Raji (cell line): ENCODE measurements at regions not wholly inside any gene's neighbourhood (a gene's known extent, or its start where the extent isn't known, plus 50 kb on each side); places are given as distances from the start of the nearest gene placed in this dataset.

Experiments
- POLR2A ChIP-seq: IDR thresholded peaks from 2 replicates; pipeline ENCODE4 v1.6.1; 2011; ENCODE audit warnings: low read depth, low read length, control low read depth; ENCODE audit not compliant: insufficient read depth

DNA sequence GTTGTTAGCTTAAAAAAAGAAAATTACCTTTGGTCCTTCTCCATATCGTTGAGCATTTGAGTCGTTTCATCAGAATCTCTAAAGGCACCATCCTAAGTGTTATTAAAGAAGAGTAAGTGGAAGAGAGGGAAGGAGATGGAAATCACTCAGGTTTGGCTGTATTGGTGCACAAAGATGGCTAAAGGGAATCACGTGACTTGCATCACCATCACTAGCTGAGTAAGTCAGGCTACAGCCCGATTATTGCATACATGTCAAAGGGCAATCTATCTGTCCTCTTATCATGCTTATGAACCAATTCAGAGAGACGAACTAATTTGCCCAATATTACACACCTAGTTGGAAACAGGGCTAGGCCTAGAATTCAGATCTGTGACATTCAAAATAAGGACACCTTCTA lies 137.6 kb downstream of the CMPK2 start:
- no peak for TF ChIP-seq POLR2A

DNA sequence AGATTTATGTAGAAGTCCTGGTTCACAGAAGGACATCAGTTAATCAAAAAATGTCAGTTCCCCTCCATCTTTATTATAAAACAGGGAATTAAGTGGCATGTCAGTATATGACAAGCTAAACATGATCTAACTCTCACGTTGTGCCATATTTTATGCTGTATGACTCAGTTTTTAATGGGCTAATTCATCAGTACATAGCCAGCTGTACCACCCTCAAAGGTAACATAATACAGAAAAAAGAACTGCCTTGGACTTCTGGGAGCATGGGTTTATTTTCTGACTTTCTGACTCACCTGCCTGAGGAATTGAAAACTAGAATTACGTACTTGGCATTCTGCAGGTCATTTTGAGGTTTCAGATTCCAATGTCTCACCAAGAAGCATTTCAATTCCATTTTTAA lies 135.7 kb downstream of the CMPK2 start:
- TF ChIP-seq POLR2A = no peak

DNA sequence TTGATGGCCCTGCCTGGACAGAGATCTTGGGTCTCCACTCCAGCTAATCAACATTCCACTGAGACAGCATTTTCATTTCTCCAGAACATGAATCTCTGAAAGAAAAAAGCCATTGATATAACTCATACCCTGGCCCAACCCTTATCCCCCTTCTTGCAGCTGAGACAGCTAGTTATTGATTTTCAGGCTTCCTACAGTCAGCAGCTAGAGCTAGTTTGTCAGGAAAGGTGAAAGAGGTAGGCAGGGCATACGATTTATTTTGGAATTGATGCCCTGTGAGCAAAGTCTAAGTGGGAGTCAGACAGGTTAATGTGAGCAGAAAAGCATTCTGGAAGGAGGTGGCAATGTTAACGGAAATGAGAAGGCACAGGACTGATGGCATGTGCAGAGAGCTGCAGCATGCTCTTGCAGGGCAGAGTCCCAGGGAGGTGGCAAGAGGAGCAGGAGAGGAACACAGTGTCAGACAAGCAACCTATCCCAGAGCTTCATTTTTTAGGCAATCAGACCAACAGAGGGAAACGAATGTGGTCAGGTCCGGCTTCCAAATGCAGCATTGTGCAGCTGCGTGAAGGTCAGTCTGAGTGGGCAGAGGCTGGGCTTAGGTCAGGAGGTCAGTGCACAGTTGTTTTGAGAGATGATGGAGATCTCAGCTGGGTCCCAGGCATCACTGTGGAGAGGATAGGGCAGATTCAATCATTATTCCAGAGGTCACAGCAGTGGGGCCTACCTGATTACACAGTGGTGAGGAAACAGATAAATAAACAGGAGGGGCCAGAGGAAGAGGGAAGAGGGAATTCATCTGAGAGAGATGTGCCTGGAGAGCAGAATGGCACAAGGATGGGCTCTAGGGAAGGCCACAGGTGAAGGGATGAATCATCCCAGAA lies 134.8 kb downstream of the CMPK2 start:
- TF ChIP-seq POLR2A = no peak

DNA sequence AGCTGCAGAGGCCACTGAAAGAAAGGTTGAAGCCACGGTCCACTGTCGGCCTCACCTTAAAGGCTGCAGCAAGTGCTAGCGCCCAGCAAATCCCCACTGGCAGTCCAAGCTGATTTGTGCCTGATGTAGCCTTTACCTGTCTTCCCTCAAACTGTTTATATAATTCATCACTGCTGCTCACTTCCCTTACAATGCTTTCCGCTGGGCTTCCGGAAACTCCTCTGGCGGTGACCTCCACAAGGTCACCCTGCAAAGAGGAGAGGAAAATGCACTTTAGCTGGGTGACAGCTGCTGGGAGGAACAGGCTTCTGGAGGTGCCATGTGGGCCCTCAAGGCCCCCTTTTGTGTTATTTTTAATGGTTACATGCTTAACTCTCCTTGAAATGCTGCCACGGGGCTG lies 126.2 kb downstream of the CMPK2 start:
- no peak for TF ChIP-seq POLR2A

DNA sequence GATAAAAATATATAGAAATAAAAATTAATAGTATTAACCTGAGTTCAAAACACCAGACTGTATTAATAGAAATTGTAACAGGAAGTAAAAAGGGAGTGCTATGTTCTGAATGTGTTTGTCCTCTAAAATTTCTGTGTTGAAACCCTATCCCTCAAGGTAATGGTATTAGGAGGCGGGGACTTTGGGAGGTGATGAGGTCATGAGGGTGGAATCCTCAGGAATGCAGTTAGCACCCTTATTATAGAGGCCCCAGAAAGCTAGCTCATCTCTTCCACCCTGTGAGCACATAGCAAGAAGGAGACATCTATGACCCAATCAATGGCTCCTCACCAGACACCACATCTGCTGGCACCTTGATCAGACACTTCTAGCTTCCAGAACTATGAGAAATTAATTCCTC lies 124.5 kb downstream of the CMPK2 start:
- TF ChIP-seq POLR2A = no peak

DNA sequence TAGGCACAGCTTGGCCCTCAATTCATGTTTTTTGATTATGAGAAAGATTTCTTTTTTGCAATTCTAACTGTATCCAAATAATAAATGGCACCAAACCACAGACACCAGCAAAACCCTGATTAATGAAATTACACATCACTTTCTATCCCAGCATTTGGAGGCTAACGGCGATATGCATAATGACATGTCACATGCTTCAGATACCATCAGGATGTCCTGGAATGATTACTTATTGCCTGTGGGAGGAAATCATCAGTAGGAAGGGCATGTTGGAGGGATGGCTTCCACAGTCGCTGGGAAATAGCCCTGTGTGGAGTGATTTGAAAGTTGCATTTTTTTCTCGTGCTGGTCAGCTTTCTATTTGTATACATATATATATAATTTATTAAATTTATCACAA lies 121.7 kb downstream of the CMPK2 start:
- TF ChIP-seq POLR2A = no peak

DNA sequence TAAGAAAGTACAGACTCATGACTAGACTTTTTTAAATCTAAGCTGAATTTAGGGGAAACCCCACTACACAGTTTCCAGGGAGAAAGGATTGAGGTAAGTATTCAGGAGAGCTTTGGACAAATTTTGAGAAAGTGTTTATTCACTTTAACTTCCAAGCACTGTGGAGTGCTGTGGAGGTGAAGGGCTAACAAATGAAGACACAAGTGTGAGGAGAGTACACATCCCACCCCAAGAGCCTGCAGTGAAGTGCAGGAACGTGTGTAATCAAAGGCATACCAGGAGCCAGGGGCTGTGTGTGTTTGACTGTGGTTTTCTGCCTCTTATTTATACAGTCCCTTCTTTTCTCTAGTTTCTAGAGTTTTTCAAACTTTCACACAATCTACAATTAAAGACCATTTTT lies 118.3 kb downstream of the CMPK2 start:
- TF ChIP-seq POLR2A = no peak

DNA sequence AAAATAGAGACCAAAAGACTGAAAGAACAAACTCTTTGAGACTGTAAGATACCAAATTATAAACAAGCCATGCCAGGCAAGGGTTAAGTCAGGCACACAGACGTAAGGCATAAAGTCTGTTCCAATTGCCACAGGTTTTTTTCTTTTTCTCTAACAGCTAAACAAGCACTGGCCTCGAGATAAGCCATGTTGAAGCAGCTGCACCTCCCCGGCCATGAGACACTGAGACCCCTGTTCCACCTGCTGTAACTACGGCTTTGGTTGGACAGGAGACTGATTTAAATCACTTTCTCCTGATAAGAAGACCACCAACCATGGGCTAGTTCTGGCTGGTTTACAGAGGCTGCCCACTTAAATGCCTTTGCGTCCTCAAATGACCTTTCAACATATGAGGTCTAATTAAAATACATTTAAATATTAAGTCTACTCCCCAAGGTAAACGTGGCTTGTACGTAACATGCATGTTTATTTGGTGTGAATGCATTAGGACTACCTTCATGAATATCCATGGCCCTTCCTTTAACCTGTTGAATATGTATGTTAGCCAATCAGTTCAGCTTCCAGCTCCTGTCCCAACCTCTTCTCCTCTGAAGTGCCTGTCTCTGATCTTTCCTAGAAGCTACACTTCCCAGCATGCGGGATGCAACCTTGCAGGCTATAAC lies 117.2 kb downstream of the CMPK2 start:
- TF ChIP-seq POLR2A = no peak

DNA sequence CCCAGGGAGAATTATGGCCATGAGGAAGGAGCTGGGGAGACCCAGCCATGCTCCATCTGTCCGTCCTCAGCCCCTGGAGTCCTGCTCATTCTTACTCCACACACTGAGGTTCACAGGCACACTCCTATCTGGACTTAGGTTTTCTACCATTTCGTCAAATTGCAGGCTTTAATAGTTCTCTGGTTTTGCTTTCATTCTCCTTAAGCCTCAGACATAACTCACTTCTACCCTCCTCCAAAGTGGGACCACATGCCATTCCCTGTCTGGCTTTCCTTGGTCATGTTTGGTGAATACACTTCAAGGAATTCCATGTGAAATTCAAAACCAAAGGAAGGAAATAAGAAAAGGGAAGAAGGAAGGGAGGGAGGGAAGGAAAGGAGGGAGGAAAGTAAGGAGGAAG lies 115.7 kb downstream of the CMPK2 start:
- no peak for TF ChIP-seq POLR2A

DNA sequence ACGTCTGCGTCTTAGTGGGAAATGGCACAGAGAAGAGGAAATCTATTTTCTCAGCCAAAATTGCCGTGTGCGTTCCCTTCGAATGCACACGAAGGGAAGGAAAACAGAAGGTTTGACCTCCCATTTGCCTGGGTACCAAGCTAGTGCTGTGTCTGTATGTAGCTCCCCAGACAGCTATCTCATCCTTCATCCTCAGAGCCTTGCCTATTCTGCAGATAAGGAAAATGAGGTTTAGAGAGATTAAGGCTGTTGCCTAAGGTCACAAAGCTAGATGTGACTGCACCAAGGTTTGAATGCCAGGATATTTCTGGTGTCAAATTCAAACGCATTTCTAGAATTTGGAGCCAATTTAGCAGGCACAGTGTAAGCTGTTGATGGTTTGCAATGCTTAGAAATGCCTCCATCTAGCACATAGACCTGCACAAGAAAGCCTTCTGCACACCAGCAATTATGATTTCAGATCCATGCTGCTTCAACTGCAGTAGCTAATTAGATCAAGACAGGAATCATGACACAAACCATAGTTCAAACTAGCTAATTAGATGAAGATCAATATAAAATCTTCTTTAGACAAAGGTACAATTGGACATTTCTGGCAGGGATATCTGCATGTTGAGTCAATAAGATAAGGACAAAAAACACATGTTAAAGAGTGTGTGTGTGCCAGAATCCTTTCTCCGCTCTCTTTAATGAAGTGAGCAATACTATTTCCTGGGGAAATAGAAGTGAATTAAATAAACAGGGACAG lies 115.1 kb downstream of the CMPK2 start:
- TF ChIP-seq POLR2A = no peak

DNA sequence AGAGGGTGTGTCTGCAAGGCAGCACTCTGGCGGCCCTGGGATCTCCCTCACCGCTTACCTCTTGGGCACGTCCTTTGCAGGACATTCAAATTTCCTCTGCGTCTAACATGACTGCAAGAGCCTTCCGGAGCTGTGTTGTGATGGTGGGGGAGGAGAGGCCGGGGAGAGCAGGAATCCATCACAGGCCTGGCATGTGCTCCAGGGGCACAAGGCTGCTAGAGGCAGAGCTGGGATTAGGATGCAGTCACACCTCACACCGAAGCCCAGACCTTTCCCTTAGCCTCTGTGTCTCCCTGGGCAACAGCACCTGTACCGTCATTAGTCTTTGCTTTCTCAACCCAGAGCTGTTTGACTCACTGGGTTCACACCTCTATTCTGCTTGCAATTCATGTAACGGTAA lies 111.3 kb downstream of the CMPK2 start:
- no peak for TF ChIP-seq POLR2A

DNA sequence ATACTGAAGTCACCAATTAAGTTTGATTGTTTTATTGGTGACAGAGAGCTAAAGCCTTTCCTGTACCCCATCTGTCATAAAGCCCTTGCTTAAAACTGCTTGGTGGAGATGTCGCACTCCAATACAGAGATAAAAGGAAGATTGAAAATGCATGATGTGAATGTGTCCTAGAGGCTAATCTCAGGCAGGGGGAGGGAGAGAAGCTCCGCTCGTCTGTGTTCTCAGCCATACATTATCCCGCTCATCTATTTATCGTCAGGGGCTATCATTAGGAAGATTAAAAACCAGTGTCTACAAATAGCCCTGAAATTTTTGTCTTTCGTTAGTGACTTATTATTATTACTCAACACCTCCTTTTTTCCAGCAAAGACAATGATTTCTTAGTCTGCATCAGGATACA lies 110.3 kb downstream of the CMPK2 start:
- no peak for TF ChIP-seq POLR2A

DNA sequence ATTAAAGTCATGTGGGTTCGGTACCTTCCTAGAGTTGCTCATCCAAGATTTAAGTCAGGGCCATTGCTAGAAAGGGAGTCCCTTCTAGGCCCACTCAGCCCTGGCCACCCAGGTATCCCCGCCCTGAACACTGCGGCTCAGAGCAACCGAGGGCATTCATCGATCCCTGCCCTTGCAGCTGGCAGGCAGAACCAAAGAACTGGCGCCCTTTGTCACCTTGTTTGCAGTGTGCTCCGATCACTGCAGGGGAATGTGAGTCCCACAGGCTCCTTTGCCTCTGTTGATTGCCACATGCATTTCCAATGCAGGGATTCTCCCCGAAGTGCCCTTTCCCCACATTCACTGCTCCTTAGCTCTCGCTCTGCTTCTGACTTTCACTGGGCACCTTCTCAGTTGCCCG lies 108.5 kb downstream of the CMPK2 start:
- no peak for TF ChIP-seq POLR2A

DNA sequence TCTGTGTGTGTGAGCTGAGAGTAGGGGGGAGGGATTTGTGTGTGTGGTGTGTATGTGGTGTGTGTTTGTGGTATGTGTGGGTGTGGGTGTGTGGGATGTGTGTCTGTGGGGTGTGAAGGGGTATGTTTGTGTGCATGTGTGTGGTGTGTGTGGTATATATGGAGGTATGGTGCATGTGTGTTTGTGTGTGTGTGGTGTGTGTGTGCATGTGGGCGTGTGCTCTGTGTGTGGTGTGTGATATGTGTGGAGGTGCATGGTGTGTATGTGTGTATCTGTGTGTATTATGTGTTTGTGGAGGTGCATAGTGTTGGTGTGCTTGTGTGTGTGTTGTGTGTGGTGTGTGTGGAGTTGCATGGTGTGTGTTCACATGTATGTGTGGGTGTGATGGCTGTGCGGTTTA lies 106.0 kb downstream of the CMPK2 start:
- no peak for TF ChIP-seq POLR2A

DNA sequence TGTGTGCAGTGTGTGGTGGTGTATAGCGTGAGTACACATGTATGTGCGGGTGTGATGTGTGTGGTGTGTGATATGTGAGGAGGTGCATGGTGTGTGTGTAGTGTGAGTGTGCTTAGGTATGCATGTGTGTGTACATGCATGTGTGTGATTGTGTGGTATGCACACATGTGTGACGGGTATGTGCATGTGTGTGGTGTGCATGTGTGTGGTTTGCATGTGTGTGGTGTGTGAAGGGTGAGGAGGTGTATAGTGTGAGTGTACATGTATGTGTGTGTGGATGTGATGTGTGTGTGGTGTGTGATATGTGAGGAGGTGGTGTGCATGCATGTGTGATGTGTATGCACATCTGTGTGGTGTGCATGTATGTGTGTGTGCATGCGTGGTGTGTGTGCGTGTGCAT lies 105.6 kb downstream of the CMPK2 start:
- no peak for TF ChIP-seq POLR2A
